ENCODE measurements at regions not wholly inside any gene's neighbourhood (a gene's known extent, or its start where the extent isn't known, plus 50 kb on each side); places are given as distances from the start of the nearest gene placed in this dataset.
"Not testable (repeated sequence)": the region's sequence is repeated elsewhere in the genome, so short reads cannot be mapped to it uniquely, and the experiment has no call there.

DNA sequence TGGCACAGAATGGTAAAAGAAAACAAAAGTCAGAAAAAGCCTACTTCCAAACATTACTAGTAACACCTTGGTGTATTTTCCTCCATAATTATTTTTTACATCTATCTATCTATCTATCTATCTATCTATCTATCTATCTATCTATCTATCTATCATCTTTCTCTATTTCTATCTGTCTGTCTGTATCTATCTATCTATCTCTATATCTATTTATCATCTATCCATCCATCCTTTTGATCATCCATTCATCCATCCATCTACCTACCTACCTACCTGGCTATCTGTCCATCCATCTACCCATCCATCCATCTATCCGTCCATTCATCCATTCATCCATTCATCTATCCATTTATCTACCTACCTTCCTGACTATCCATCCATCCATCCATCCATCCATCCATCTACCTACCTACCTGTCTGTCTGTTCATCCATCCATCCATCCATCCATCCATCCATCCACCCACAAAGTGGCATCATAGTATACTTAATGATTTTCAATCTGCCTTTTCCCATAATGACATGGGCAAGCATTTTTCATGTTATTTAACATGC is 121.9 kb upstream of the NEK6 start:
- Mint-ChIP-seq H3K27me3 (peaks cover 9% of the 10 kb centered on the region), H3K4me1 (no peaks in the 10 kb centered on the region), H3K36me3 (no peaks in the 10 kb centered on the region), H3K9me3 (no peaks in the 10 kb centered on the region), H3K4me3 (no peak overlapping the region), H3K27ac (no peak overlapping the region)
- no peak for DNase-seq

DNA sequence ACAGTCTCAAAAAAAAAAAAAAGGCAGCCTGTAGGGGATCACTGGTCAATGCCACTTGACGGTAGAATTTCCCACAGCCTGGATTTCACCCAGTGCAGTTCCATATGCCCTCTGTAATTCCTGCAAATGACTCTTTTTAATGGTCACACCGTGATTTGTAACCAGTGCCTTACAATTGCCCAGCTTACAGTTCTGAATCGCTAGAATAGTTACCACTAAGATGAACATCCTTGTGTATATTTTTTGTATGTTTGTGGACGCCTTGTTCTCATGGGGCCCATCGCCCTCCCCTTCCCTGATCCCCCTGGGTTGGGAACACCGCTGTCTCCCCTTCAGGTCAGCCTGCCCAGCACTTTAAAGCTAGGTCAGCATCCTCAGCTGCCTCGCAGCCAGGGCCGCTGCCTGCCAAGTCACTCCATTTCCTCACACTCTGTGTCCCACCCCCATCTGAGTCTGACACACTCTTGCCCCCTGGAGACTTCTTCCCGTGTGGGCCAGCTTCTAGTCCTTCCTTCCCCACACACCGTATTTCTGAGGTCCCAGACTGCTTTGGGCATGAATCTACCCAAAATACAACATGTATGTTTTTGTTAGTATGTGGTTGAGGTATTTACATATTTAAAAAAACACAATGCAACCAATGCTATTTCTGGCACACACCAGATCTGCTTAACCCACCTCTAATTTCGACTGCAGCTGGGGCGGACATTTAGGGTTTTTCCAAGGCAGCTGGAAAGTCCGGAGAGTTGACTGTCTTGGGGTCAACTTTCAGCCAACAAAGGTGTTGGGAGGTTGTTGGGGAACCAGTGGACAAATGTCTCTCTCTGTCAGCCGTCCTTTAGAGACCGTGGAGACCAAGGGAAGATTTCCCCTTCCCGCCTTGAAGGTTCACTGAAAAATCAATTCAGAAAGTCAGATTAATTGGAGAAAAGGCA is 120.5 kb upstream of the NEK6 start:
- H3K9me3 Mint-ChIP-seq = no peaks in the 10 kb centered on the region
- H3K4me1 Mint-ChIP-seq = no peaks in the 10 kb centered on the region
- no peak for DNase-seq
- H3K4me3 Mint-ChIP-seq = no peak overlapping the region
- H3K27ac Mint-ChIP-seq = no peak overlapping the region
- H3K27me3 Mint-ChIP-seq = peaks cover 9% of the 10 kb centered on the region
- H3K36me3 Mint-ChIP-seq = no peaks in the 10 kb centered on the region

DNA sequence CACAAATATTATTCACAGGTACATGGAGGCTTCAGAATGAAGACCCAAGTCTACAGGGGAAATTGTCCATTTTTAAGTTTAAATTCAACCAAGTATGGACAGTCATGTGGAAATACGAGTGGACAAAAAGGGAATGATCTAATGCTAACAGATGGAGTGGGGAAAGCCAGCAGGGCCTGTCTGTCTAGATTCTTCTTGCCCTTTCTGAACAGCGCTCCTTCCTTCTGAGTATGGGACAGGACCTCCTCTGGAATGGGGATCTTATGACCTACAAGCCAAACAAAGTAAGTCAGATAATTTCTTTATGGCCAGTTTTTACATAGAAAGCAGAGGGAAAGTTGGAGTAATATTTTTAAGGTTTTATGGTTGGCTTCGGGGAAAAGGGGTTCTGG is 119.8 kb upstream of the NEK6 start:
- H3K4me1 Mint-ChIP-seq = no peaks in the 10 kb centered on the region
- no peak overlapping the region for H3K4me3 Mint-ChIP-seq
- no peaks in the 10 kb centered on the region for H3K9me3 Mint-ChIP-seq
- no peak overlapping the region for H3K27ac Mint-ChIP-seq
- H3K27me3 Mint-ChIP-seq = peaks cover 3% of the 10 kb centered on the region
- DNase-seq = no peak
- H3K36me3 Mint-ChIP-seq = no peaks in the 10 kb centered on the region

DNA sequence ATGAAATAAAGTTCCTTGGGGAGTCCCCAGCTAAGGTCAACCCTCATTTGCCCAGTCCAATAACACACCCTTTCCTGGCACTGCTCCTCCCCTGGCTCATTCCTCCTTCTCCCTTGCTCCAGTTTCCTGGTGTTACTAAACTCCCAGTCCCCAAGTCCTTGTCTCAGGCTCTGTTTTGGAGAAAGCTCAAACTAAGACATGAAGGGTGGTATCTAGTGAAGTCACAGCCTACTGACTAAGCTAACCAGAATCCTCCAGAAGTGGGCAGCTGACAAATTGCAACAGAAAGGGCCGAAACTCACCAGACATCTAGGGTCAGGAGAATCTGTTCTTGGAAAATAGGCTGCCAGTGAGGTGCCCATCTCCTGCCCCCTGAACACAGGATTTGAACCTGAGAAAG is 118.7 kb upstream of the NEK6 start:
- Mint-ChIP-seq H3K4me1 (no peaks in the 10 kb centered on the region), H3K4me3 (no peak overlapping the region), H3K9me3 (no peaks in the 10 kb centered on the region), H3K36me3 (no peaks in the 10 kb centered on the region), H3K27me3 (peaks cover 3% of the 10 kb centered on the region), H3K27ac (no peak overlapping the region)
- no peak for DNase-seq

DNA sequence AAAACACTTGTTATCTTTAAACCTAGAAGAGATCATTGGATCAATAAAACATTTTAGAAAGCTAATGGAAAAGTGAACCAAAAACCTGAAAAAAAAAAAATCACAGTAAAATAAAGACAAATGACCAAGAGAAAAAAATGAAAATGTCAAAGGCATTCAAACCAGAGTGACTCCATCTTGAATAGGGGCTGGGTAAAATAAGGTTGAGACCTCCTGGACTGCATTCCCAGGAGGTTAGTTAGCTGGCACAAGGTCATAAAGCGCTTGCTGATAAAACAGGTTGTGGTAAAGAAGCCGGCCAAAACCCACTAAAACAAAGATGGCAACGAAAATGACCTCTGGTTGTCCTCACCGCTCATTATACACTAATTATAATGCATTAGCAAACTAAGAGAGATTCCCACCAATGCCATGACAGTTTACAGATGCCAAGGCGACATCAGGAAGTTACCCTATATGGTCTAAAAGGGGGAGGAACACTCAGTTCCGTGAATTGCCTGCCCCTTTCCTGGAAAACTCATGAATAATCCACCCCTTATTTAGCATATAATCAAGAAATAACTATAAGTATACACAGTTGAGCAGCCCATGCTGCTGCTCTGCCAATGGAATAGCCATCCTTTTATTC is 116.7 kb upstream of the NEK6 start:
- no peak overlapping the region for H3K27ac Mint-ChIP-seq
- peaks cover 3% of the 10 kb centered on the region for H3K27me3 Mint-ChIP-seq
- H3K36me3 Mint-ChIP-seq = no peaks in the 10 kb centered on the region
- no peaks in the 10 kb centered on the region for H3K4me1 Mint-ChIP-seq
- no peak overlapping the region for H3K4me3 Mint-ChIP-seq
- no peak for DNase-seq
- no peaks in the 10 kb centered on the region for H3K9me3 Mint-ChIP-seq

DNA sequence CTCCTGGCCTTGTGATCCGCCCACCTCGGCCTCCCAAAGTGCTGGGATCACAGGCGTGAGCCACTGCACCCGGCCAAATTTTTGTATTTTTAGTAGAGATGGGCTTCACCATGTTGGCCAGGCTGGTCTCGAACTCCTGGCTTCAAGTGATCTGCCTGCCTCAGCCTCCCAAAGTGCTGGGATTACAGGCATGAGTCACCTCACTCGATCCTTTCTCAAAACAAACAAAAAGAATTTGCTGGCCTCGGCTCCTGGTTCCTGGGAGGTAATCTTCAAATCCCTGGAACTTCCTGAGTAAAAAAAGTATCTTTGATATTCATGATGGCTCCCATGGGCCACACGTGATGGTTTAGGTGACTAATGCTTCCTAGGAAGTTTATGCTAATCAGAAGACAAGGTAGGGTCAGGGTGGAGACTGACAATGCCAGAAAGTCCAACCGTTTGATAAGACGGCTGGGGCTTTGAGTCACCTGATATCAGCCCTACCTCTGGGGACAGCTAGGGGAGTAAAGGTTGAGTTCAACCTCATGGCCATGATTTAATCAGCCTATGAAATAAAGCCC is 113.1 kb upstream of the NEK6 start:
- H3K27me3 Mint-ChIP-seq, H3K4me3 Mint-ChIP-seq, DNase-seq, H3K9me3 Mint-ChIP-seq, H3K27ac Mint-ChIP-seq, H3K36me3 Mint-ChIP-seq, H3K4me1 Mint-ChIP-seq: not testable (repeated sequence)

DNA sequence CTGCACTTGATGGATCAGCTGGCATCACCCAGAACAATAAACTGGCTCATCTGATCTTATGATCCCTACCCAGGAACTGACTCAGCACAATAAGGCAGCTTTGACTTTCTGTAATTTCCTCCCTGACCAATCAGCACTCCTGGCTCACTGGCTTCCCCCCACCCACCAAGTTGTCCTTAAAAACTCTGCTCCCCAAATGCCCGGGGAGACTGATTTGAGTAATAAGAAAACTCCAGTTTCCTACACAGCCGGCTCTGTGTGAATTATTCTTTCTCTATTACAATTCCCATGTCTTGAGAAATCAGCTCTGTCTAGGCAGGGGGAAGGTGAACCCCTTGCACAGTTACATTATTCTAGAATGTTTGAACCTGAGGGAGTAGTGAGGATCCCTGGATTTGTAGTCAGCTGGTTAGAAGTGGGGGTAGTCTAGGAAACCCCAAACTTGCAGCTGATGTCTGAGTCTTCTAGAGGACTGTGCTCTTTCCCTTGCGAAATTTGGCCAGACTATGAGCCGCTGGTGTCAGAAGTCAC is 111.7 kb upstream of the NEK6 start:
- no peak for DNase-seq
- H3K9me3 Mint-ChIP-seq = no peaks in the 10 kb centered on the region
- no peak overlapping the region for H3K27ac Mint-ChIP-seq
- no peak overlapping the region for H3K4me3 Mint-ChIP-seq
- no peaks in the 10 kb centered on the region for H3K4me1 Mint-ChIP-seq
- H3K27me3 Mint-ChIP-seq = peaks cover 15% of the 10 kb centered on the region
- no peaks in the 10 kb centered on the region for H3K36me3 Mint-ChIP-seq

DNA sequence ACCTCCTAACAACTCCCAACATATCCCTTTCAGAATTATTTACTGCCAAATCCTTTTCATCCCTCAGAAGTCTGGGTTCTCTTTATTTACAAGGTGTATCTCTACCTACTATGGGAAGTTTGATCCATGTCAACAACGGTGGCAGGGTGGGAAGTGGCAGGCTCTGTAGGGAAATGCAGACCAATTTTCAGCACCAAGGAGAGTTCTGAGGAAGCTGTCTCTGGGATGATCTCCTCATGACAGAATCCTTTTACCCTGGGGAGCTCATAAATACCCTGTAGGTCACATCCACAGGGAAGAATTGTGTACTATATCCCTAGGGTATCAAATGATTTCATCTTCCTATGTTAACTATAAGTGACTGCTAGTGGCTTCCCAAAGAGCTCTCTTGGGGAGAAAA is 107.8 kb upstream of the NEK6 start:
- Mint-ChIP-seq H3K9me3 (no peaks in the 10 kb centered on the region), H3K27me3 (peaks cover 43% of the 10 kb centered on the region), H3K4me3 (no peak overlapping the region), H3K27ac (no peak overlapping the region), H3K36me3 (no peaks in the 10 kb centered on the region), H3K4me1 (no peaks in the 10 kb centered on the region)
- DNase-seq = no peak

DNA sequence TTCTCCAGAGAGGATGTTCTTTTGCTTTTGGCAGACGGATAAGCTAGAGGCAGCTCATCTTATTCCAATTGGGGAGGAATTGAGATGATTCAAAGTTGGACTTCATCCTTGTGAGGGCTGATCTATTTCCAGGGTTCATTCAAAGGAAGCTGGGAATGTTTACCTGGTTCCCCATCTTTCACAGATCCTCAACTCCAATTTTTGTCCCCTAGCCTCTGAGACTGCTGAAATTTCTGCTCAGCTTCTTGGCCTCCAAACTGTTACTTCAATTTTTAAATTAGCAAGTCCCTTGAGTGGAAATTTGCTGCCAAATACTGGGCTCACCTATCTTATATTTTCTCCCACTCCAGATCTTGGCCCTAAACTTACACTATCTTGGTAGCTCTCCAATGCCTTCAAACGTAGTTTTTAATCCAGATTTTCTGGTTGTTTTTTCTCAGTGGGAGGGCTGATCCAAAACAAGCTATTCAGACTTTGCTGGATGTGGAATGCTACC is 93.9 kb upstream of the NEK6 start:
- H3K4me3 Mint-ChIP-seq = no peak overlapping the region
- peaks cover 4% of the 10 kb centered on the region for H3K9me3 Mint-ChIP-seq
- no peaks in the 10 kb centered on the region for H3K36me3 Mint-ChIP-seq
- no peak for DNase-seq
- H3K27me3 Mint-ChIP-seq = peaks cover 44% of the 10 kb centered on the region
- H3K4me1 Mint-ChIP-seq = no peaks in the 10 kb centered on the region
- no peak overlapping the region for H3K27ac Mint-ChIP-seq

DNA sequence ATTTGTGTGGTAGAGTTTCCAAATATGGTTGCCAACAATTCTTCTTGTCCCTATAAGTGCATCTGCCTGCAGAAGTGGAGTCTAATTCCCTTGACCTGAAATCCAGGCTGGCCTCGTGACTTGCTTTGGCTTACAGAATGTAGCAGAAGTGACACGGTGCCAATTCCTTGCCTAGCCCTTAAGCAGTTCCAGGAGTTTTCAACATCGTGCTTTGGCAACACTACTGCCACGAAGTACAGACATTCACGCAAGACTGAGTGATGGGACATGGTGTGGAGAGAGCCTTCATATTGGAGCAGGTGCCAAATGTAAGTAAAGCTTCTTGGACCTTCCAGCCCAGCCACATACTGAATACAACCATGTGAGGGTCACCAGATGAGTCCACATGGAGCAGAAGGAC is 92.9 kb upstream of the NEK6 start:
- Mint-ChIP-seq H3K36me3 (no peaks in the 10 kb centered on the region), H3K27me3 (peaks cover 46% of the 10 kb centered on the region), H3K4me3 (no peak overlapping the region), H3K9me3 (peaks cover 4% of the 10 kb centered on the region), H3K27ac (no peak overlapping the region), H3K4me1 (no peaks in the 10 kb centered on the region)
- DNase-seq = no peak

DNA sequence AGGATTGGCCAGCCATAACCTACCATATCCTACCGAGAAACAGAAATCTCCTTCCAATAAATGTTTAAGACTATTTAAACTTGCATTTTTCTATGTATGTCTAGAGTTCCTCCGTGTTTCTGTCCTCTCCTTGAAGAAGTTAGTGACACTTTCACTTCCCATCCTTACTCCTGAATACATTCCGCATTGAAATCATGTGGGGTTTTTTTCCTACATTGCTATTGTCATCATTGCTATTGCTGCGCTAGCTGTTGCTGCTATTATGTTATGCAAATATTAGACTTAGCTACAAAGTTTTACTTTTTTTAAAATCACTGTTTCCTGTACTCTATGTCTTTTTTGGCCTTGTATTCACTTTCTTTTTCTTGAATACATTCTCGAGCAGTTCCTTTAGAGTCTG is 83.3 kb upstream of the NEK6 start:
- Mint-ChIP-seq H3K4me3 (no peak overlapping the region), H3K4me1 (peaks cover 16% of the 10 kb centered on the region), H3K27me3 (peaks cover 13% of the 10 kb centered on the region), H3K36me3 (peaks cover 7% of the 10 kb centered on the region), H3K27ac (no peak overlapping the region), H3K9me3 (peaks cover 15% of the 10 kb centered on the region)
- no peak for DNase-seq

DNA sequence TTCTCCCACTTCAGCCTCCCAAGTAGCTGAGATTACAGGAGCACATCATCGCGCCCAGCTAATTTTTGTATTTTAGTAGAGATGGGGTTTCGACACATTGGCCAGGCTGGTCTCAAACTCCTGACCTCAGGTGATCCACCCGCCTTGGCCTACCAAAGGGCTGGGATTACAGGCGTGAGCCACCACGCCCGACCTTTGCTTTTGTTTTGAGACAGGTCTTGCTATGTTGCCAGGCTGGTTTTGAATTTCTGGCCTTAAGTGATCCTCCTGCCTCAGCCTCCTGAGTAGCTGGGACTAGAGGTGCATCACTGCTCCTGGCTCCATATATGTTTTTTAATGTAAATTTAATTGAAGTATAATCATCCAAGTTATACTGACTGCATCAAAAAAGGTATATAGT is 80.2 kb upstream of the NEK6 start:
- not testable (repeated sequence) for H3K36me3 Mint-ChIP-seq, DNase-seq, H3K27ac Mint-ChIP-seq, H3K4me1 Mint-ChIP-seq, H3K9me3 Mint-ChIP-seq, H3K4me3 Mint-ChIP-seq
- peaks cover 13% of the 10 kb centered on the region for H3K27me3 Mint-ChIP-seq

DNA sequence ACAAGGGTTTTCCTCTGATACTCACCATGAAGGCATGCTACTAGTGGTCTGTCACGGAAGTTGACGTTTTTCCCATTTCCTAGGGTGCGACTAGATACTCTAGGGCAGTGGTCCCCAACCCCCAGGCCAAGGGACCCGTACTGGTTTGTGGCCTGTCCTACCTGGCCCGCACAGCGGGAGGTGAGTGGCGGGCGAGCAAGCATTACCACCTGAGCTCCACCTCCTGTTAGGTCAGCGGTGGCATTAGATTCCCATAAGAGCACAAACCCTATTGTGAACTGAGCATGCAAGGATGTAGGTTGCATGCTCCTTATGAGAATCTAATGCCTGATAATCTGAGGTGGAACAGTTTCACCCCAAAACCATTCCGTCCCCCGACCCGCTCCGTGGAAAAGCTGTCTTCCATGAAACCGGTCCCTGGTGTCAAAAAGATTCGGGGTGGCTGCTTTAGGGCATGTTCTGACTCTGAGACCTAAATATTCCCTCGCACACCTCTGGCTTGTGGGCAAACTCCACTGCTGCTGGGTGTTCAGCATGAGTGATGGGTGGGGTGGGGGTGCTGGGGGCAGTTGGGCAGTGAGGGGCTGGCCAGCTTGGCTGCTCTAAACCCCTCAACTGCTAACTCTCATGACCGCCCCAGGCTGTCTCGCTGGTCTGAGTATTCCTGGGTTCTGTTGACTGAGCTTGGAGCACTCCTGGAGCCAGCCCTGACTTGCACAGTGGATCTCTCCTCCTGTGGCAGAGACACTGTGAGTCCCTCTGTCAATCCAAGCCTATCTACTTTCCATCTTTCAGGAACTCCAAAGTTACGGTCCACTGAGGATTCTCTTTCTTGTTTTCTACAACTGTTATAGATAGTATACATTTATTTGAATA is 78.3 kb upstream of the NEK6 start:
- Mint-ChIP-seq H3K9me3 (peaks cover 4% of the 10 kb centered on the region), H3K4me1 (no peaks in the 10 kb centered on the region), H3K27me3 (peaks cover 21% of the 10 kb centered on the region), H3K36me3 (no peaks in the 10 kb centered on the region), H3K27ac (no peak overlapping the region), H3K4me3 (no peak overlapping the region)
- no peak for DNase-seq

DNA sequence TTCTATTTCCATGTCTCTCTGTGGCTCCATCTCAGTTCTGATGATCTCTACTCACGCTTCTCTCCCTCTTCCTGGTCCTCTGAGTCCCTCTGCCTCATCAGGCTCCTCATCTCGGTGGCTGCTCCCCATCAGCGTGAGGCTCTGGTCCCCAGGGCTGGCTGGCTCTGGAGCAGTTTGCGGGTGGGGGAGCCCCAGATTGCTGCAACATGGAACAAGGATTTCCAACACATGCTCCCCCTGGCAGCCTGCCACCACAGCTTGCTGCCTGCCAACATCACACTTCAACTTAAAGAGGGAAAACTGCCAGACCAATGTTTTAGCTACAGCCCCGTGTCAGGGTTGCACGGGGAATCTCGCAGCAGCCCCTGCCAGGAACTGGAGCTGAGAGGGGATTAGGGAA is 77.2 kb upstream of the NEK6 start:
- Mint-ChIP-seq H3K36me3 (no peaks in the 10 kb centered on the region), H3K4me1 (no peaks in the 10 kb centered on the region), H3K27me3 (peaks cover 24% of the 10 kb centered on the region), H3K9me3 (peaks cover 2% of the 10 kb centered on the region), H3K4me3 (no peak overlapping the region), H3K27ac (no peak overlapping the region)
- no peak for DNase-seq

Measured in activated naive CD8-positive, alpha-beta T cell treated with anti-CD3 and anti-CD28 coated beads for 36 hours (primary cell).